HG02884 (cell line): ENCODE measurements at regions not wholly inside any gene's neighbourhood (a gene's known extent, or its start where the extent isn't known, plus 50 kb on each side); places are given as distances from the start of the nearest gene placed in this dataset.

Experiments
- ATAC-seq: cut with Tn5 transposase; IDR thresholded peaks from one replicate; pipeline ENCODE4 v1.9.1; 2021; ENCODE audit warnings: mild to moderate bottlenecking, moderate library complexity; ENCODE audit not compliant: unreplicated experiment

- no peak for ATAC-seq
Measured at GRCh38 chr22:49499433-49500075, 328.1 kb downstream of the BRD1 start.

- ATAC-seq = no peak
Measured at GRCh38 chr22:49497266-49497665, 330.4 kb downstream of the BRD1 start.

- ATAC-seq = no peak
Measured at GRCh38 chr22:49494555-49494954, 333.1 kb downstream of the BRD1 start.

- no peak for ATAC-seq
Measured at GRCh38 chr22:49492741-49493251, 334.9 kb downstream of the BRD1 start.

- no peak for ATAC-seq
Measured at GRCh38 chr22:49492308-49492707, 335.4 kb downstream of the BRD1 start.

- no peak for ATAC-seq
Measured at GRCh38 chr22:49491726-49492125, 335.9 kb downstream of the BRD1 start.

GRCh38 chr22:49491221-49491635, 336.4 kb downstream of the BRD1 start:
- no peak for ATAC-seq

- ATAC-seq = no peak
Measured at GRCh38 chr22:49490692-49491091, 337.0 kb downstream of the BRD1 start.

- no peak for ATAC-seq
Measured at GRCh38 chr22:49489821-49490220, 337.9 kb downstream of the BRD1 start.

GRCh38 chr22:49488943-49489342, 338.7 kb downstream of the BRD1 start:
- ATAC-seq = no peak

GRCh38 chr22:49487950-49488349, 339.7 kb downstream of the BRD1 start:
- ATAC-seq = no peak

GRCh38 chr22:49486225-49486624, 341.4 kb downstream of the BRD1 start:
- no peak for ATAC-seq

GRCh38 chr22:49483946-49484345, 343.7 kb downstream of the BRD1 start:
- ATAC-seq = no peak

- no peak for ATAC-seq
Measured at GRCh38 chr22:49483281-49483870, 344.3 kb downstream of the BRD1 start.

- no peak for ATAC-seq
Measured at GRCh38 chr22:49482811-49483210, 344.9 kb downstream of the BRD1 start.

GRCh38 chr22:49481659-49482399, 345.8 kb downstream of the BRD1 start:
- no peak for ATAC-seq

GRCh38 chr22:49480896-49481658, 346.6 kb downstream of the BRD1 start:
- no peak for ATAC-seq

- no peak for ATAC-seq
Measured at GRCh38 chr22:49480331-49480730, 347.3 kb downstream of the BRD1 start.

GRCh38 chr22:49479566-49479965, 348.1 kb downstream of the BRD1 start:
- ATAC-seq = no peak

GRCh38 chr22:49476800-49477400, 350.8 kb downstream of the BRD1 start:
- no peak for ATAC-seq

- ATAC-seq = no peak
Measured at GRCh38 chr22:49476176-49476575, 351.5 kb downstream of the BRD1 start.
